Fibroblast of the aortic adventitia (primary cell): ENCODE measurements at regions not wholly inside any gene's neighbourhood (a gene's known extent, or its start where the extent isn't known, plus 50 kb on each side); places are given as distances from the start of the nearest gene placed in this dataset.
A peak's percentile ranks its signal among the peaks of the same experiment; 100 is the strongest.

ENCODE experiments used
- DNase-seq: peaks from one replicate; pipeline ENCODE4 v3.0.0-alpha.2; 2010; ENCODE audit warnings: low read depth
- H3K4me3 ChIP-seq: 2 replicates; pipeline ENCODE4 v1.5.1; 2011; ENCODE audit warnings: low read depth, mild to moderate bottlenecking, control low read depth, low read length, moderate library complexity
- TF ChIP-seq, protein P1 (sequence below): IDR thresholded peaks from 2 replicates; pipeline ENCODE4 v1.5.1; 2011; ENCODE audit warnings: mild to moderate bottlenecking, low read length, control low read depth, inconsistent platforms; ENCODE audit not compliant: insufficient read depth

DNA sequence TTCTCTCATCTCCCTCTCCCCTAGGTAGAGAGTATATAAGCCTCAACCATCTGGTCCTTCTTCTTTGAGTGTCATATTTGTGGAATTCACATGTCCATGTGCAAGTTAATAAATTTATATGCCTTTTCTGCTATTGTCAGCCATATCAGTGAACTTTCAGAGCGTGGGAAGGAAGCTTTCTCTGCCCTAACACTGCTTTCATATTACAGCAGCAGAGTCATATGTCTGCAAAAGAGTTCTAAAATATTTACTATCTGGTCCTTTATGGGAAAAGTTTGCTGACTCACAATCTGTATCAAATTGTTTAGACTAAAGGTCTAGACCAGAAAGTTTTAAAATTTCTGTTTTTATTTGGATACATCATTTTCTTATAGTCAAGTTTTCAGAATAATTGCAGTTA lies 669.0 kb downstream of the LRRC70 start:
- TF ChIP-seq, protein P1, sequence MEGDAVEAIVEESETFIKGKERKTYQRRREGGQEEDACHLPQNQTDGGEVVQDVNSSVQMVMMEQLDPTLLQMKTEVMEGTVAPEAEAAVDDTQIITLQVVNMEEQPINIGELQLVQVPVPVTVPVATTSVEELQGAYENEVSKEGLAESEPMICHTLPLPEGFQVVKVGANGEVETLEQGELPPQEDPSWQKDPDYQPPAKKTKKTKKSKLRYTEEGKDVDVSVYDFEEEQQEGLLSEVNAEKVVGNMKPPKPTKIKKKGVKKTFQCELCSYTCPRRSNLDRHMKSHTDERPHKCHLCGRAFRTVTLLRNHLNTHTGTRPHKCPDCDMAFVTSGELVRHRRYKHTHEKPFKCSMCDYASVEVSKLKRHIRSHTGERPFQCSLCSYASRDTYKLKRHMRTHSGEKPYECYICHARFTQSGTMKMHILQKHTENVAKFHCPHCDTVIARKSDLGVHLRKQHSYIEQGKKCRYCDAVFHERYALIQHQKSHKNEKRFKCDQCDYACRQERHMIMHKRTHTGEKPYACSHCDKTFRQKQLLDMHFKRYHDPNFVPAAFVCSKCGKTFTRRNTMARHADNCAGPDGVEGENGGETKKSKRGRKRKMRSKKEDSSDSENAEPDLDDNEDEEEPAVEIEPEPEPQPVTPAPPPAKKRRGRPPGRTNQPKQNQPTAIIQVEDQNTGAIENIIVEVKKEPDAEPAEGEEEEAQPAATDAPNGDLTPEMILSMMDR, result no peak
- H3K4me3 ChIP-seq, result no peak overlapping the region
- peak; percentile 7 for DNase-seq

DNA sequence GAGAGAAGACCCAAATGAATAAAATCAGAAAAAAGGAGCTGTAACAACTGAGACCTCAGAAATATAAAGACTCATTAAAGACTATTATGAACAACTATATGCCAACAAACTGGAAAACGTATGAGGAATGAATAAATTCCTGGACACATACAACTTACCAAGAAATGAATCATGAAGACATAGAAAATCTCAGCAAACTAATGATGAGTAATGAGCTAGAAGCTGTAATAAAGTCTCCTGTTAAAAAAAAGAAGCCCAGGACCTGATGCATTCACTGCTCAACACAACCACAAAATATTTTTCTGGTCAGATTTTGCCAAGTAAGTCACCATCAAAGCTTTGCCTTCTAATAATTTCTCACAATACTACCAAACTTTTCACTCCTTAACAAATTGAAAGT lies 666.7 kb downstream of the LRRC70 start:
- TF ChIP-seq, protein P1, result no peak
- no peak overlapping the region for H3K4me3 ChIP-seq
- peak; percentile 16 for DNase-seq

DNA sequence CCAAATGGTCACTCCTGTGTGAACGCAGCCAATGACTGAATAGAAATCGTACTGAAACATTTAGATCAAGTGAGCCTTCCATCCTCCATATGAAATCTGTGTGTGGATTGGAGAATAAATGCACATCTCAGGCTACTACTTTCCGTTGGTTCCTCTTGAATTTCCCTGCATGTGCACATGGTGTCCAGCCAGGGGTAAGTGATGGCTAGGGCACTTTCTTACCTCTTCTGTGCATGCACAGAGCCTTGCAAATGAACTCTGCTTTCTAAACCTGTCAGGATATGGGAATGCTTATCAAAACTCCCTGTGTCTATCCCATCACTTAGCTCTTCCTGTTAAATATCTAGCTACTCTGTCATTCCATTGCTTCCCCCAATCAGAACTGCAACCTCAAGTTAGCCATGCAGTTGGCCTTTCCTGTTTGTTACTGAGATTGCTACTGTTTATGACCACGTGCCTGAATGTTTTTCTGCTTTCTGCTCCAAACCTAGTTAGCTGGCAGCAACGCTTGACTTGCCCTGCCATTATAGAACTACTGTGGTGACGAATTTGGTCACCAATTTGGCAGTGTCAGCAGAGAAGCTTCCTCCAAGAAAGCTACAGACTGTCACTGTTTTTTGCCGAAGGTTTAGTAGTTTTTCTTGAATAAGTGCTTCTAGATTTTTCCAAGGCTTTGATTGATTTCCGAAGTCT lies 661.6 kb downstream of the LRRC70 start:
- no peak for DNase-seq
- TF ChIP-seq, protein P1, result no peak

DNA sequence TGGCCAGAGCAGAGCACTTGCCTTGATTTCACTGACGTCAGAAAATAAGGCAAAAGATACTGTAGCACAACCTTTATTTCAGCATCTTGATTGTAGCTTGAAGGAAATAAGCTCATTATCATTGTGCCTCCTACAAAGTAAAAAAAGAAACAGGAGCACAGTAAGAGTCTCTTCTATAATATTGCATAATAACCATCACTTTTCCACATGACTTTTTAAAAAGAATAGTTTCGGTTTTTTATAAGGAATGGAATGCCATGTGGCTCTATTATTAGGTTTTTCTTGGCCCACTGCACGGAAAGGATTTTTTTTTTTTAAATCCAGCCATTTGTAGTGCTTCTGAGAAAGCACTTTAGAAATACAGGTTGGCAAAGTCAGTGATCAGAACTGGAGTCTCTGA lies 655.3 kb downstream of the LRRC70 start:
- no peak overlapping the region for H3K4me3 ChIP-seq
- TF ChIP-seq, protein P1, result no peak
- DNase-seq, result peak; percentile 67

More for the DNA sequence above, 661.6 kb downstream of the LRRC70 start:
- no peak overlapping the region for H3K4me3 ChIP-seq

DNA sequence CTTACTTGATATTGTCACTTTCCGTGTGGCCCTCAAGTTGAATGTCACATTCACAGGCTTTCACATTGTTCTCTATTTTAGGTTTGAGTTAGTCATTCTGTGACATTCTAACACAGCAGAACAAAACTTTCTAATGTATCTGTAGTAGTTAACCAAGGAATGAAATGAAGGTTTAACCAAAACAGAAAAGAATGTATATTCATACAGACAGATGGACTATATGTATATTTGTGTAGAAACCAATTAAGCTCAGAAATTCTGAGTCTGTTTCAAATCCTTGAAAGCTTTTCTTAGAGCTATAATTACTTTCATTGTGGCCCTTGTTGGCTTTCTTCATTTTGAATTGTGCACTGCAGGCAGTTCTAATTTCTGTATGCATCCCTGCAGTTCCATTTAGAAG lies 654.7 kb downstream of the LRRC70 start:
- no peak for DNase-seq
- TF ChIP-seq, protein P1, result no peak
- no peak overlapping the region for H3K4me3 ChIP-seq

DNA sequence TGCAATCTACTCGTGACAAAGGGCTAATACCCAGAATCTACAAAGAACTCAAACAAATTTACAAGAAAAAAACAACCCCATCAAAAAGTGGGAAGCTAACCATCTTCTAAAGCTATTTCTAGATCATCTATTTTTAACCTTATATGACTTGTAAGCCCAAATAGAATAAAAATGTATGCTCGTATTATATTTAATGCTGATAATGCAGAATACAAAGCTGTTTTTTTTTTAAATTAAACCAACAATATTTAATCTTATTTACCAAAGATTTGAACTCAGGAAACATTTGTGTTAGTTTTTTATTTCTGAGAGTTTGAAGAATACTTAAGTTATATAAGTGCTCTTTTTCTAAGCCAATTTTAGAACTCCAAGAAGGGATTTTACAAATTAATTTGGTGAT lies 652.1 kb downstream of the LRRC70 start:
- no peak for DNase-seq
- TF ChIP-seq, protein P1, result no peak

DNA sequence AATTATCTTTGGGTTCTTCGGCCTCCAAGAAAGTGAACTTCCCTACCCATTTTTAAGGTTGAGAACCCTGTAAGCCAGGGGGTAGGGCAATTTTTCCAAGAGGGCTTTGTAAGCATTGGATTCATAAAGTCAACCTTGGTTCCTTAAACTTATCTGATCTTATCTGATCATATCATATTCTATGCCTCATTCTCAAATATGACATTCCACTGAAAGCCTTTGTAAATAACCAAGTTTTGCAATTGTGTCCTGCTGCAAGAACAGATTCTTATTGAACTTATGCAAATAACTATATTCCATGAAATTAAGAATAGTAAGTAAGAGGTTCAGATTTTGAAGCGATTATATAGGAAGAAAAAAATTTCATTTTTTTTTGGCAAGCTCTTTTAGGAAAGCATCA lies 649.5 kb downstream of the LRRC70 start:
- DNase-seq, result no peak
- no peak overlapping the region for H3K4me3 ChIP-seq
- TF ChIP-seq, protein P1, result no peak

More for the DNA sequence above, 652.1 kb downstream of the LRRC70 start:
- H3K4me3 ChIP-seq, result no peak overlapping the region
